ENCODE measurements at regions not wholly inside any gene's neighbourhood (a gene's known extent, or its start where the extent isn't known, plus 50 kb on each side); places are given as distances from the start of the nearest gene placed in this dataset.

DNA sequence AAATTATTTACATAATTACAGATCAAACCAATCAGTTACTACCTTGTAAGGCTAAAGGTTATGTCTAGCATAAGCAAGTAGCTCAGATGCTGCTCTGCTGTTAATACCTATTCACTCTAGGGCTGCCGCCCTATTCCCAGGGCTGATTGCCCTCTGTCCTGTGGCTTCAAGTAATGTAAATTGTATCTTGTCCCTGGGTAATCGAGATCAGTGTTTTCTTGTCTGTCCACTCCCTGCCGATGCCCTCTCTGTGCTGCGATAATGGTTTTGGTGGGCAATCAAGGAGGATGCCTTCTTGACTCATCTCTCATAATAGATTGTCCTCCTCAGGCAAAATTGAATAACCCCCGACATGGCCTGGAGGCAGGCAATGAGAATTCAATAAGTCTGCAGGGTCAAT, 641.0 kb upstream of the PITX2 start:
- H2AFZ ChIP-seq (ENCODE audit: low read length): no peak overlapping the region
- no peak for DNase-seq
- H4K20me1 ChIP-seq (ENCODE audit: insufficient read depth, low read depth, low read length): no peaks in the 10 kb centered on the region
- no peak overlapping the region for H3K9ac ChIP-seq (ENCODE audit: low read length)
- H3K79me2 ChIP-seq (ENCODE audit: low read length): no peaks in the 10 kb centered on the region
- H3K4me1 ChIP-seq (ENCODE audit: low read length): no peaks in the 10 kb centered on the region
- H3K27me3 ChIP-seq (ENCODE audit: low read length): no peaks in the 10 kb centered on the region
- H3K36me3 ChIP-seq (ENCODE audit: insufficient read depth, low read length): no peaks in the 10 kb centered on the region
- no peaks in the 10 kb centered on the region for H3K9me3 ChIP-seq (ENCODE audit: low read length)
- no peaks in the 10 kb centered on the region for H3K9me2 ChIP-seq (replicated peaks; ENCODE audit: insufficient read depth, low read length)
- no peak overlapping the region for H3K27ac ChIP-seq (ENCODE audit: low read length)
- no peak overlapping the region for H3K4me2 ChIP-seq (ENCODE audit: low read depth, low read length, poor library complexity, severe bottlenecking)
- no peak overlapping the region for H3K4me3 ChIP-seq (ENCODE audit: low read length)

DNA sequence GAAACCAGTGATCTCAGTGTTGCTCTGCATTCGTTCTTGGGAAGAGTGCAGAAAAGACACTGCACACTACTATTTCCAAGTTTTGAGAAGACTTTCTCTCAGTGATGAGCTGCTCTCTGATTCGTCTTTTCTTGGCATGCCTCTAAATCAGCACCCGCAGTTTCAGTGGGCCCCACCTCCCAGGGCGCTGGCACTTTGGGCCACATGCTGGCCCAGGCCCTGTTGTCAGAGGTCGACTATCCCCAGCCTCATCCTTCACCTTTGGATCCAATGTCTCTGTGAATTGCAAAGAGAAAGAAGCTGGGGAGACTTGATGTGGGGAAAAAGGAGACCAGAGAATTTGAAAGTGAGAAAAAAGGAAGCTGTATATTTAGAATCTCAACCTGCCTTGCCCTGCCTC, 644.1 kb upstream of the PITX2 start:
- Histone ChIP-seq H4K20me1 (ENCODE audit: insufficient read depth, low read depth, low read length) (no peaks in the 10 kb centered on the region), H3K36me3 (ENCODE audit: insufficient read depth, low read length) (no peaks in the 10 kb centered on the region), H3K9me2 (replicated peaks; ENCODE audit: insufficient read depth, low read length) (no peaks in the 10 kb centered on the region), H3K4me2 (ENCODE audit: low read depth, low read length, poor library complexity, severe bottlenecking) (no peak overlapping the region), H3K4me3 (ENCODE audit: low read length) (no peak overlapping the region), H2AFZ (ENCODE audit: low read length) (no peak overlapping the region), H3K9me3 (ENCODE audit: low read length) (no peaks in the 10 kb centered on the region), H3K4me1 (ENCODE audit: low read length) (no peaks in the 10 kb centered on the region), H3K27me3 (ENCODE audit: low read length) (no peaks in the 10 kb centered on the region), H3K27ac (ENCODE audit: low read length) (no peak overlapping the region), H3K9ac (ENCODE audit: low read length) (no peak overlapping the region), H3K79me2 (ENCODE audit: low read length) (no peaks in the 10 kb centered on the region)
- no peak for DNase-seq

DNA sequence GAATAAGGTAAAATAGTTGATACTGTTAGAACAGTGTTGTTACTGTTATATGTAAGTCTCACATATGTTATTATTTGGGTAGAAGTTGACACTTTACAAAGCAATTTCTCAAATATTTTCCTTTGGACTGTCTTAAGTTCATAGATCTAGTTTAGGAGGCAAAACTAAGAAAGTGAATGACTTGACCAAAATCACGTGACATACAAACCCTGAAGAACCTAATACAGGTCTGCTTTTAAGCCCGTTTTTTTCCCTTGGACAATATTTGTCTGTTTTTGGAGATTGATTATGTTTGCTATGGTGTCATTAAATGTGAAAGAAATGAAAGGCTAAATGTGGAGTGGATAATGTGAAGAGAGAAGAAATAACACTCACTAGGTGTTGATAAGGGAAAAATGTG, 644.9 kb upstream of the PITX2 start:
- Histone ChIP-seq H3K4me1 (ENCODE audit: low read length) (no peaks in the 10 kb centered on the region), H3K36me3 (ENCODE audit: insufficient read depth, low read length) (no peaks in the 10 kb centered on the region)
- DNase-seq: no peak

DNA sequence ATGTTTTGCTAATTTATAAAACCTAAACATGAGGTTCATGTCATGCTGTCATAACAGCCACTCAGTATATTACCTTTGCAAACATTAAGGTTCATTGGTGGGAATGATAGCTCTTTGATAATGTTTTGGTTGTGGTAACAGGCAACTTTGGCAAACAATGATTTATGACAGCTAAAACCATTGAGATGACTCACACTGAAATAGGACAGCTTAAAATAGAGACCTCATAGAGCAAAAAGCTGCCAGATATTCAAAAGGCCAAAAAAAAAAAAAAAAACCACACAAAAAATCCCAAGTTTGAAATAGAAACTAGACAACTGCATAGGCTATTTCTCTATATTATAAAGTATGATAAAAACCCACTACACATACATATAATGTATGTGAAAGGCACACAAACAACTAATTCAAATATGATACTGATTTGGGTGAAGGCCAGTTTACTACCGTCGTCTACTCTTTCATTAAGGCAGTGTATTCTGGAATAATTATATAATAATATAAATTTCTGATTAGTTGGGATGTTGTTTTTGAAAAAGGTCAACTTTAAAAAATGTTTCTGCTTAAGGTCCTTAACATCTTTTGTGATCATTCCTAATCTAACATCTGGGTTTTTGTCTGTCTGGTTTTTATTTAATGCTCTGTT, 646.0 kb upstream of the PITX2 start:
- Histone ChIP-seq H3K4me2 (ENCODE audit: low read depth, low read length, poor library complexity, severe bottlenecking) (no peak overlapping the region), H3K4me3 (ENCODE audit: low read length) (no peak overlapping the region)

More for the DNA sequence above, 644.9 kb upstream of the PITX2 start:
- Histone ChIP-seq H3K4me2 (ENCODE audit: low read depth, low read length, poor library complexity, severe bottlenecking) (no peak overlapping the region), H4K20me1 (ENCODE audit: insufficient read depth, low read depth, low read length) (no peaks in the 10 kb centered on the region), H2AFZ (ENCODE audit: low read length) (no peak overlapping the region), H3K27ac (ENCODE audit: low read length) (no peak overlapping the region), H3K79me2 (ENCODE audit: low read length) (no peaks in the 10 kb centered on the region), H3K4me3 (ENCODE audit: low read length) (no peak overlapping the region), H3K9ac (ENCODE audit: low read length) (no peak overlapping the region), H3K27me3 (ENCODE audit: low read length) (no peaks in the 10 kb centered on the region), H3K9me2 (replicated peaks; ENCODE audit: insufficient read depth, low read length) (no peaks in the 10 kb centered on the region), H3K9me3 (ENCODE audit: low read length) (no peaks in the 10 kb centered on the region)

DNA sequence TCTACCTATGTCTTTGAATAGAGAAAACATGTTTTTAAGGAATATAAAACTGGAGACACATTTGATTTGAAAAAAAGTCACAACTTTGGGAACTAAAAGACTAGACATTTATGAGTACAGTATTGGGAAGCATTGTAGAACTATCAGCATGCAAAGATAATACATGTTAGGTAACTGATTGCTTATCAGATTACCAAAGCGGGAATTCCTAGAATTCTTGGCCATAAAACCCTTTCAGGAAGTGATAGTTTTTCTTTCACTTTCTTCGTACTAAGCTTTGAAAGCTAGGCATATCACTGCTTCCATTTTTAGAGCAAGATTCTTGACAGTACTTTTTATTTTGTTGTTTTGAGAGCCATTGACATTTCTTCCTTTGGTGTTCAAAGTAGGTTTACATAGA, 646.6 kb upstream of the PITX2 start:
- DNase-seq: no peak
- H3K27ac ChIP-seq (ENCODE audit: low read length): no peak overlapping the region
- H3K36me3 ChIP-seq (ENCODE audit: insufficient read depth, low read length): no peaks in the 10 kb centered on the region
- no peak overlapping the region for H3K4me3 ChIP-seq (ENCODE audit: low read length)
- no peaks in the 10 kb centered on the region for H3K27me3 ChIP-seq (ENCODE audit: low read length)
- no peak overlapping the region for H2AFZ ChIP-seq (ENCODE audit: low read length)
- H4K20me1 ChIP-seq (ENCODE audit: insufficient read depth, low read depth, low read length): no peaks in the 10 kb centered on the region
- no peak overlapping the region for H3K9ac ChIP-seq (ENCODE audit: low read length)
- H3K4me1 ChIP-seq (ENCODE audit: low read length): no peaks in the 10 kb centered on the region
- H3K79me2 ChIP-seq (ENCODE audit: low read length): no peaks in the 10 kb centered on the region
- no peaks in the 10 kb centered on the region for H3K9me3 ChIP-seq (ENCODE audit: low read length)
- H3K9me2 ChIP-seq (replicated peaks; ENCODE audit: insufficient read depth, low read length): no peaks in the 10 kb centered on the region
- H3K4me2 ChIP-seq (ENCODE audit: low read depth, low read length, poor library complexity, severe bottlenecking): no peak overlapping the region

More for the DNA sequence above, 646.0 kb upstream of the PITX2 start:
- Histone ChIP-seq H3K4me1 (ENCODE audit: low read length) (no peaks in the 10 kb centered on the region), H2AFZ (ENCODE audit: low read length) (no peak overlapping the region), H3K36me3 (ENCODE audit: insufficient read depth, low read length) (no peaks in the 10 kb centered on the region), H3K9ac (ENCODE audit: low read length) (no peak overlapping the region), H3K9me2 (replicated peaks; ENCODE audit: insufficient read depth, low read length) (no peaks in the 10 kb centered on the region), H3K27me3 (ENCODE audit: low read length) (no peaks in the 10 kb centered on the region), H3K27ac (ENCODE audit: low read length) (no peak overlapping the region), H3K79me2 (ENCODE audit: low read length) (no peaks in the 10 kb centered on the region), H3K9me3 (ENCODE audit: low read length) (no peaks in the 10 kb centered on the region), H4K20me1 (ENCODE audit: insufficient read depth, low read depth, low read length) (no peaks in the 10 kb centered on the region)
- DNase-seq: no peak

DNA sequence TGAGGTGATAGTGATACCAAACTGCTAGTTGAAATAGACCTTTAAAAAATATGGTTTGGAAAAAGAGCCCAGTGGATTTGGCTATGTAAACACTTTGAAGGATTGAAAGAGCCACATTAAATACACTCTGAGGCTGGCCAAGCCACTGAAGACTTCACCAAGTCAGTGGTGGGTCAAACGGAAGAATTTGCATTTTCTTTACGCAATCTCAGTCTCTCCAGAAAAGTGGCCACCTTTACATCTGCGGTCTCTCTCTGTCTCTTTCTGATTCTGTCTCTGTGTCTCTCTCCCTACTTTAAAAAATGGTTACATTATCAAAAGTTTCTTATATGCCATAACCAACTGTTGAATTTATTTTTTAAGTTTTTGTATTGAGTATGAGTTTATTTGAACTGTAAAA, 651.2 kb upstream of the PITX2 start:
- H3K27me3 ChIP-seq (ENCODE audit: low read length): no peaks in the 10 kb centered on the region
- H3K4me2 ChIP-seq (ENCODE audit: low read depth, low read length, poor library complexity, severe bottlenecking): no peak overlapping the region
- H3K4me1 ChIP-seq (ENCODE audit: low read length): no peaks in the 10 kb centered on the region
- H3K4me3 ChIP-seq (ENCODE audit: low read length): no peak overlapping the region
- H3K79me2 ChIP-seq (ENCODE audit: low read length): no peaks in the 10 kb centered on the region
- H3K9me3 ChIP-seq (ENCODE audit: low read length): no peaks in the 10 kb centered on the region
- no peak for DNase-seq
- H3K9ac ChIP-seq (ENCODE audit: low read length): no peak overlapping the region
- no peaks in the 10 kb centered on the region for H3K36me3 ChIP-seq (ENCODE audit: insufficient read depth, low read length)
- H4K20me1 ChIP-seq (ENCODE audit: insufficient read depth, low read depth, low read length): no peaks in the 10 kb centered on the region
- H2AFZ ChIP-seq (ENCODE audit: low read length): no peak overlapping the region
- no peak overlapping the region for H3K27ac ChIP-seq (ENCODE audit: low read length)
- no peaks in the 10 kb centered on the region for H3K9me2 ChIP-seq (replicated peaks; ENCODE audit: insufficient read depth, low read length)

DNA sequence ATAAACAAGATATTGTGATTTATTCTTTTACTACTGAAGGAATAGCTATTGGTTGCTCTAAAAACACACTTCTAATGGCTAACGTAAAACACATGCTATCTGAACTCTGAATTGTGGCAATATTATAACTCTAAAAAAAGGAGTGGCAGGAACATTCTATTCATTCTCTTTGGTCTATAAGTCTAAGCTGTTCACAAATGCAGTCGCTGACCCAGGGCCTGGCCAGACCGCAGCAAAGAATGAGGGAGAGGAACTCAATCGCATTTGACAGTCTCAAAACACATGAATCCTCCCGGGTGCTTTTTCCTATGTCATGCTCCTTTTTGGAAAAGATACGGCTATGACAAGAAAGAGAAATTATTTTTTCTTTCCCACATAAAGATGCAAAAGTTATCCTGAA, 651.6 kb upstream of the PITX2 start:
- no peaks in the 10 kb centered on the region for H3K4me1 ChIP-seq (ENCODE audit: low read length)
- no peak overlapping the region for H3K9ac ChIP-seq (ENCODE audit: low read length)
- H2AFZ ChIP-seq (ENCODE audit: low read length): no peak overlapping the region
- H3K27ac ChIP-seq (ENCODE audit: low read length): no peak overlapping the region
- H3K27me3 ChIP-seq (ENCODE audit: low read length): no peaks in the 10 kb centered on the region
- H3K4me3 ChIP-seq (ENCODE audit: low read length): no peak overlapping the region
- no peak overlapping the region for H3K4me2 ChIP-seq (ENCODE audit: low read depth, low read length, poor library complexity, severe bottlenecking)
- H3K79me2 ChIP-seq (ENCODE audit: low read length): no peaks in the 10 kb centered on the region
- no peaks in the 10 kb centered on the region for H3K9me3 ChIP-seq (ENCODE audit: low read length)
- no peak for DNase-seq
- H4K20me1 ChIP-seq (ENCODE audit: insufficient read depth, low read depth, low read length): no peaks in the 10 kb centered on the region
- H3K9me2 ChIP-seq (replicated peaks; ENCODE audit: insufficient read depth, low read length): no peaks in the 10 kb centered on the region
- no peaks in the 10 kb centered on the region for H3K36me3 ChIP-seq (ENCODE audit: insufficient read depth, low read length)

DNA sequence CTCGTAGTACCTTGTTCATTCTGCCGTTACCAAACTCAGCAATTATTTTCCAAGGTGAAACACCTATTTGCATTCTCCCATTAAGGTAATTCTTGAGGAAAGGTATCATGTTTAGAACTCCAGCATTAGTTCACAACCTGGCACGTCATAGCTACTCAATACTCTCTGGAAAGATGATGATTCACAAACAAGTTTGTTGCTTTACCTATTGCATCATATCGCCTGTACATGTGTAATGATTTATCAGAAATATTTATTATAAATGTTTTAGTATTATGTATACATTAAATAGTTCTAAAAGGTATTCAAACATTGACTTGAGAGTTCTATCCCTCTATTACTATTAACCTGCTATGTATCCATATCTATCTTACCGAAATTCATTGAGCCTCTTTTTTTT, 658.3 kb upstream of the PITX2 start:
- Histone ChIP-seq H3K4me3 (ENCODE audit: low read length) (no peak overlapping the region), H3K27ac (ENCODE audit: low read length) (no peak overlapping the region), H3K4me2 (ENCODE audit: low read depth, low read length, poor library complexity, severe bottlenecking) (no peak overlapping the region), H3K9me2 (replicated peaks; ENCODE audit: insufficient read depth, low read length) (no peaks in the 10 kb centered on the region), H3K9me3 (ENCODE audit: low read length) (no peaks in the 10 kb centered on the region), H3K27me3 (ENCODE audit: low read length) (no peaks in the 10 kb centered on the region), H3K9ac (ENCODE audit: low read length) (no peak overlapping the region), H2AFZ (ENCODE audit: low read length) (no peak overlapping the region), H3K4me1 (ENCODE audit: low read length) (no peaks in the 10 kb centered on the region), H3K79me2 (ENCODE audit: low read length) (no peaks in the 10 kb centered on the region), H4K20me1 (ENCODE audit: insufficient read depth, low read depth, low read length) (no peaks in the 10 kb centered on the region), H3K36me3 (ENCODE audit: insufficient read depth, low read length) (no peaks in the 10 kb centered on the region)
- no peak for DNase-seq

DNA sequence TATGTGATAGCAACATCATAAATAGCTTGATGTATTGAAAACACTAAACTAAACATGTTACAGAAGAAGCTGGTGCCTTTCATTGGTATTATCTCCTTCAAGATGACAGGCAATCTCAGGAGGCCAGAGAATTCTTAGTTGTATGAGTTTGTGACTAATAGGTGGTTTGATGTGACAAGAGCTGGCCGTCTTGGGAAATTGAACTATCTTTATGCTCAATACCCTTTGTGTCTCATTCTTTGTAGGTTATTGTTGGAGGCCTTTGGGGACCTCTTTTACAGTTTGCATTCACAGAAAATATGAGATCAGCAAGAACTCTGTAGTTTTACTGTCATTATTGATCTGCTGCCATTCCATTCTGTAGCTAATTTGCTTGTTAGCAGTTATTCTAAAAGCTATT, 659.2 kb upstream of the PITX2 start:
- Histone ChIP-seq H3K9ac (ENCODE audit: low read length) (no peak overlapping the region), H3K79me2 (ENCODE audit: low read length) (no peaks in the 10 kb centered on the region), H3K4me1 (ENCODE audit: low read length) (no peaks in the 10 kb centered on the region), H4K20me1 (ENCODE audit: insufficient read depth, low read depth, low read length) (no peaks in the 10 kb centered on the region), H3K4me3 (ENCODE audit: low read length) (no peak overlapping the region), H3K27ac (ENCODE audit: low read length) (no peak overlapping the region), H3K9me3 (ENCODE audit: low read length) (no peaks in the 10 kb centered on the region), H3K27me3 (ENCODE audit: low read length) (no peaks in the 10 kb centered on the region), H3K36me3 (ENCODE audit: insufficient read depth, low read length) (no peaks in the 10 kb centered on the region), H3K4me2 (ENCODE audit: low read depth, low read length, poor library complexity, severe bottlenecking) (no peak overlapping the region), H2AFZ (ENCODE audit: low read length) (no peak overlapping the region), H3K9me2 (replicated peaks; ENCODE audit: insufficient read depth, low read length) (no peaks in the 10 kb centered on the region)
- no peak for DNase-seq

Data from Karpas-422 (cell line).